Stimulated activated naive B cell treated with anti-CD40 and anti-IgM and Interleukin-4, amounts not matched to agents 10 μg/mL and 1 μg/mL and 100 μg/mL, for 72 hours (primary cell): ENCODE measurements at regions not wholly inside any gene's neighbourhood (a gene's known extent, or its start where the extent isn't known, plus 50 kb on each side); places are given as distances from the start of the nearest gene placed in this dataset.

Source experiments
- ATAC-seq, 2 donors: fragments of 150-1000 bp; cut with Tn5 transposase; replicated peaks; 2 replicates each; pipeline ENCODE4 v1.10.0; 2021; ENCODE audit warnings: moderate library complexity in 1 of 2
- DNase-seq: peaks from one replicate; pipeline ENCODE4 v3.0.0; 2021
- H3K27ac Mint-ChIP-seq: one replicate; pipeline ENCODE4 v1.8.0; 2022; ENCODE audit warnings: mild to moderate bottlenecking, mixed read lengths
- H3K27me3 Mint-ChIP-seq, 2 donors: one replicate each; pipeline ENCODE4 v1.8.0; 2022; ENCODE audit warnings: mixed read lengths in 2 of 2
- H3K36me3 Mint-ChIP-seq, 2 donors: one replicate each; pipeline ENCODE4 v1.8.0; 2022; ENCODE audit warnings: mixed read lengths in 2 of 2, mild to moderate bottlenecking in 1 of 2
- H3K4me1 Mint-ChIP-seq, 2 donors: one replicate each; pipeline ENCODE4 v1.8.0; 2022; ENCODE audit warnings: mixed read lengths in 2 of 2, mild to moderate bottlenecking in 1 of 2
- H3K4me3 Mint-ChIP-seq, 2 donors: one replicate each; pipeline ENCODE4 v1.8.0; 2022; ENCODE audit warnings: mild to moderate bottlenecking in 2 of 2, mixed read lengths in 2 of 2, moderate library complexity in 1 of 2
- H3K9me3 Mint-ChIP-seq, 2 donors: one replicate each; pipeline ENCODE4 v1.8.0; 2022; ENCODE audit warnings: mixed read lengths in 2 of 2, mild to moderate bottlenecking in 1 of 2

DNA sequence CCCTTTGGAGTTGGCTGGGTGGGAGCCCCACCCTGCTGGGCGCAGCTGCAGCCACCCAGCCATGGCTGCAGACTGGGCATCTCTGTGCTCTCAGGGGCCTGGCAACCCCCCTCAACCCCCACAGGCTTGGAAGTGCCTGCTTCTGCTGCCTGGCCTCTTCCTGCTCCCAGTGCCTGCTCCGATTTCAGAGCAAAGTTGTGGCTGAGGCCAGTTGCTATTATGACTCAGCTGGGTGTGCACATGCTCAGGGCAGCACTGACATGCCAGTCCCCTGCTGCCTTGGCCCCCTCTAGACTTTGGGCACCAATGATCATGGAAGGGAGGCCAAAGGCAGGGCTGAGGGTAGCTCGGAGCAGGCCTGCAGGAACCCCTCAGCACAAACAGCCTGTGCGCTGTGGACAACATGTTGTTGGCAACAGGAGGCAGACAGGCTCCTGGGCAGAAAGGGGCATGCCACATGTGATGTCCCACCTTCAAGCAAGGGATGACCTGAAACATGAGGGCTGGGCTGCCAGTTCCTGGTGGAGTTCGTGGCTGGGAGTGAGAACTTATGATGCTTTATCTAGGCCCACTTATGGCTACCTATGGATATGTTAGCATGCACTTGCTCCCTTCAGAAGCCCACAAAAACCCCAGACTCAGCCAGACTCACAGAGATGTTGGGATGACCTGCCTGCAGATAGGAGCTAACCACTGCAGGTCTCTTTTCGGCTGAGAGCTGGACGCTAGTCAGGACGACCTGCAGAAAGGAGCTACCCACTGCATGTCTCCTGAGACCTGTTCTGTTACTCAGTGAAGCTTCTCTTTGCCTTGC is 96.4 kb upstream of the AMOTL1 start:
- no peaks in the 10 kb centered on the region for H3K9me3 Mint-ChIP-seq
- no peak for DNase-seq
- H3K4me3 Mint-ChIP-seq, result no peak overlapping the region
- no peak for ATAC-seq
- H3K27me3 Mint-ChIP-seq, result no peaks in the 10 kb centered on the region
- H3K27ac Mint-ChIP-seq, result no peak overlapping the region
- no peaks in the 10 kb centered on the region for H3K36me3 Mint-ChIP-seq
- H3K4me1 Mint-ChIP-seq, result no peaks in the 10 kb centered on the region

- no peaks in the 10 kb centered on the region for H3K36me3 Mint-ChIP-seq
- no peaks in the 10 kb centered on the region for H3K9me3 Mint-ChIP-seq
- DNase-seq, result no peak
- H3K27me3 Mint-ChIP-seq, result peaks cover 0 to 6% of the 10 kb centered on the region in 2 donors
- no peak for ATAC-seq
- H3K4me3 Mint-ChIP-seq, result no peak overlapping the region
- no peak overlapping the region for H3K27ac Mint-ChIP-seq
- peaks cover 0 to 6% of the 10 kb centered on the region in 2 donors for H3K4me1 Mint-ChIP-seq
Observed at GRCh38 chr11:94672636-94673035, 95.5 kb upstream of the AMOTL1 start.

GRCh38 chr11:94673386-94673785 is 94.8 kb upstream of the AMOTL1 start:
- H3K27ac Mint-ChIP-seq, result no peak overlapping the region
- no peaks in the 10 kb centered on the region for H3K36me3 Mint-ChIP-seq
- H3K27me3 Mint-ChIP-seq, result peaks cover 0 to 8% of the 10 kb centered on the region in 2 donors
- H3K9me3 Mint-ChIP-seq, result no peaks in the 10 kb centered on the region
- H3K4me3 Mint-ChIP-seq, result no peak overlapping the region
- H3K4me1 Mint-ChIP-seq, result peaks cover 0 to 6% of the 10 kb centered on the region in 2 donors
- ATAC-seq, result no peak
- no peak for DNase-seq

- ATAC-seq, result no peak
- no peak for DNase-seq
- Mint-ChIP-seq H3K9me3 (no peaks in the 10 kb centered on the region), H3K4me1 (peaks cover 0 to 6% of the 10 kb centered on the region in 2 donors), H3K27ac (no peak overlapping the region), H3K27me3 (peaks cover 0 to 8% of the 10 kb centered on the region in 2 donors), H3K4me3 (no peak overlapping the region), H3K36me3 (no peaks in the 10 kb centered on the region)
Observed at GRCh38 chr11:94673951-94674491, 94.1 kb upstream of the AMOTL1 start.

GRCh38 chr11:94675239-94675638 is 92.9 kb upstream of the AMOTL1 start:
- Mint-ChIP-seq H3K27ac (no peak overlapping the region), H3K27me3 (peaks cover 0 to 13% of the 10 kb centered on the region in 2 donors), H3K4me1 (peaks cover 0 to 6% of the 10 kb centered on the region in 2 donors), H3K4me3 (no peak overlapping the region), H3K9me3 (no peaks in the 10 kb centered on the region), H3K36me3 (no peaks in the 10 kb centered on the region)
- ATAC-seq, result no peak
- DNase-seq, result no peak

- Mint-ChIP-seq H3K27ac (no peak overlapping the region), H3K4me3 (no peak overlapping the region), H3K9me3 (no peaks in the 10 kb centered on the region), H3K36me3 (no peaks in the 10 kb centered on the region), H3K27me3 (peaks cover 0 to 13% of the 10 kb centered on the region in 2 donors), H3K4me1 (peaks cover 0 to 6% of the 10 kb centered on the region in 2 donors)
- DNase-seq (no peak), ATAC-seq (no peak)
Observed at GRCh38 chr11:94675813-94676212, 92.3 kb upstream of the AMOTL1 start.

DNA sequence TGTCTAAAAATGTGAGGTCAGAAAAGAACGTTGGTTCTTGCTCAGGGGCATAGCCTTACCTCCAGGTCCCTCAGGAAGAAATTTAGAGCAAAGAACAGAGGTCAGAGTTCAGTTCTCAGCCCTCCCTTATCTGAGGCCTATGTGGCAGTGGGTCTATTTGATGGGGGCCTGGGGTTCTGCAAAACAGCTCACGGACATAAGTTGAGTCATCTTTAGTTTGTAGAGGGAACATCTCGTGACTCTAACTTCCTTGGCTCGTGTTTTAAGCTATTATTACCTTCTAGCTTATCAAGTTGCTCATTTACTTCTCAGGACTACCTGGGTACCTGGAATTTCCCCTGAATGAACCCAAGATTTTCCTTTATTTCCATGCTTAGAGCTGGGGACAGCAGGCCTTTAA is 91.3 kb upstream of the AMOTL1 start:
- Mint-ChIP-seq H3K4me3 (no peak overlapping the region), H3K9me3 (no peaks in the 10 kb centered on the region), H3K27me3 (peaks cover 3 to 13% of the 10 kb centered on the region in 2 donors), H3K4me1 (peaks cover 0 to 6% of the 10 kb centered on the region in 2 donors), H3K27ac (no peak overlapping the region), H3K36me3 (no peaks in the 10 kb centered on the region)
- ATAC-seq (no peak), DNase-seq (no peak)

DNA sequence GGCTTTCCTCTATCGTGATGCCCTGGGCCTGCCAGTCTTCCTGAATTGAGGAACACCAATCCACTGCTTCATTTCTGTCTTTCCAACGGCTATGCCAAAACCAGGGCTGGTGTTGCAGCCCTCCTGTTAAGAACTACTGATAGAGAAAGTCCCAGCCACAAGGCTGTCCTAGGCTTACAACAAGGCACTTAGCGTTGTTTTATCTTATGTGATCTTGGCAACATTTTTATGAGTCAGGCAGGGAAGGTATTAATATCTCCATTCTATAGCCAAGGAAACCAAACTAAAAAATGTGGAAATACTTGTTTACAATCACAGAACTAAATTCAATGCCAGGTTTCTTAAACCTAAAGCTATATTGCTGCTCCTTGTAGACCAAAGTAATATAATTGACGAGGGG is 89.9 kb upstream of the AMOTL1 start:
- peaks cover 7 to 13% of the 10 kb centered on the region in 2 donors for H3K27me3 Mint-ChIP-seq
- H3K4me1 Mint-ChIP-seq, result peaks cover 0 to 6% of the 10 kb centered on the region in 2 donors
- no peak overlapping the region for H3K4me3 Mint-ChIP-seq
- H3K27ac Mint-ChIP-seq, result no peak overlapping the region
- H3K36me3 Mint-ChIP-seq, result no peaks in the 10 kb centered on the region
- DNase-seq (no peak), ATAC-seq (no peak)
- no peaks in the 10 kb centered on the region for H3K9me3 Mint-ChIP-seq

GRCh38 chr11:94678901-94679300 is 89.3 kb upstream of the AMOTL1 start:
- H3K27ac Mint-ChIP-seq, result no peak overlapping the region
- DNase-seq, result no peak
- H3K9me3 Mint-ChIP-seq, result no peaks in the 10 kb centered on the region

GRCh38 chr11:94680426-94680825 is 87.7 kb upstream of the AMOTL1 start:
- Mint-ChIP-seq H3K9me3 (peaks cover 2 to 5% of the 10 kb centered on the region in 2 donors), H3K4me1 (peaks cover 0 to 6% of the 10 kb centered on the region in 2 donors), H3K27ac (no peak overlapping the region), H3K36me3 (peaks cover 0 to under 1% of the 10 kb centered on the region in 2 donors), H3K27me3 (peaks cover 12 to 15% of the 10 kb centered on the region in 2 donors), H3K4me3 (no peak overlapping the region)
- no peak for DNase-seq
- no peak for ATAC-seq

More at GRCh38 chr11:94678901-94679300, 89.3 kb upstream of the AMOTL1 start:
- Mint-ChIP-seq H3K4me1 (peaks cover 0 to 6% of the 10 kb centered on the region in 2 donors), H3K4me3 (no peak overlapping the region), H3K36me3 (no peaks in the 10 kb centered on the region), H3K27me3 (peaks cover 7 to 13% of the 10 kb centered on the region in 2 donors)
- no peak for ATAC-seq

GRCh38 chr11:94681140-94681539 is 87.0 kb upstream of the AMOTL1 start:
- no peak overlapping the region for H3K27ac Mint-ChIP-seq

GRCh38 chr11:94681852-94682251 is 86.3 kb upstream of the AMOTL1 start:
- no peak overlapping the region for H3K4me3 Mint-ChIP-seq
- peaks cover 12 to 19% of the 10 kb centered on the region in 2 donors for H3K27me3 Mint-ChIP-seq
- peaks cover 0 to 2% of the 10 kb centered on the region in 2 donors for H3K36me3 Mint-ChIP-seq
- H3K27ac Mint-ChIP-seq, result no peak overlapping the region
- H3K9me3 Mint-ChIP-seq, result peaks cover 4 to 9% of the 10 kb centered on the region in 2 donors
- ATAC-seq (no peak), DNase-seq (no peak)
- H3K4me1 Mint-ChIP-seq, result peaks cover 0 to 6% of the 10 kb centered on the region in 2 donors

More at GRCh38 chr11:94681140-94681539, 87.0 kb upstream of the AMOTL1 start:
- Mint-ChIP-seq H3K4me3 (no peak overlapping the region), H3K36me3 (peaks cover 0 to 2% of the 10 kb centered on the region in 2 donors), H3K9me3 (peaks cover 4 to 8% of the 10 kb centered on the region in 2 donors), H3K4me1 (peaks cover 0 to 6% of the 10 kb centered on the region in 2 donors), H3K27me3 (peaks cover 12 to 19% of the 10 kb centered on the region in 2 donors)
- DNase-seq, result no peak
- ATAC-seq, result no peak

- no peak for ATAC-seq
- Mint-ChIP-seq H3K4me1 (no peaks in the 10 kb centered on the region), H3K4me3 (no peak overlapping the region), H3K27ac (no peak overlapping the region), H3K27me3 (peaks cover 13 to 16% of the 10 kb centered on the region in 2 donors), H3K9me3 (no peaks in the 10 kb centered on the region), H3K36me3 (no peaks in the 10 kb centered on the region)
- no peak for DNase-seq
Observed at GRCh38 chr11:94694309-94695060, 73.7 kb upstream of the AMOTL1 start.

GRCh38 chr11:94697156-94697555 is 71.0 kb upstream of the AMOTL1 start:
- no peak for DNase-seq
- no peak overlapping the region for H3K4me3 Mint-ChIP-seq
- H3K9me3 Mint-ChIP-seq, result no peaks in the 10 kb centered on the region
- no peak for ATAC-seq
- no peaks in the 10 kb centered on the region for H3K4me1 Mint-ChIP-seq
- H3K27ac Mint-ChIP-seq, result no peak overlapping the region
- H3K36me3 Mint-ChIP-seq, result no peaks in the 10 kb centered on the region
- H3K27me3 Mint-ChIP-seq, result peaks cover 18 to 19% of the 10 kb centered on the region in 2 donors
